ENCODE measurements at regions not wholly inside any gene's neighbourhood (a gene's known extent, or its start where the extent isn't known, plus 50 kb on each side); places are given as distances from the start of the nearest gene placed in this dataset.
"Not testable (repeated sequence)": the region's sequence is repeated elsewhere in the genome, so short reads cannot be mapped to it uniquely, and the experiment has no call there.

- DNase-seq (ENCODE audit: low read depth in 4 of 4, low spot score in 2 of 4), result peak; percentile 18 to 44 (median 34)
Observed at GRCh38 chr6:68575765-68576439, 59.2 kb upstream of the ADGRB3 start.

DNA sequence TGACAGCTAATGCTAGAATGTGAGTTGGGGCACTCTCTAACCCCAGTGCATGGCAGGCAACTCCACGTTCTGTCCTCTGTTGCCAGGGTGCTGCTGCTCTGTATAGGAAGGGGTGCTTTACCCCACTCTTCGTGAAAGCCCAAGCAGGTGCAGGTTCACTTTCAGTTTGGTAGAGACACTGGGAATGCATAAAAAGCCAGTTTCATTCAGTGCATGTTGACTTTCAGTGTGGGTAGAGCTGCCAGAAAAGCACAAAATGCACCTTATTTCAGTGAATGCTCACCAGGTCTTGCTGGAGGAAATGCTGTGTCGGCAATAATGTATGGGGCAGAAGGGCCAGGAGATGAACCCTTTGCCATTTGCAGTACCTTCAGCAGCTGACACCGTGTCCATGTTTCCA lies 62.1 kb upstream of the ADGRB3 start:
- no peak for DNase-seq (ENCODE audit: low read depth in 4 of 4, low spot score in 2 of 4)

- DNase-seq (ENCODE audit: low read depth in 4 of 4, low spot score in 2 of 4), result no peak
Observed at GRCh38 chr6:68572525-68572924, 62.6 kb upstream of the ADGRB3 start.

DNA sequence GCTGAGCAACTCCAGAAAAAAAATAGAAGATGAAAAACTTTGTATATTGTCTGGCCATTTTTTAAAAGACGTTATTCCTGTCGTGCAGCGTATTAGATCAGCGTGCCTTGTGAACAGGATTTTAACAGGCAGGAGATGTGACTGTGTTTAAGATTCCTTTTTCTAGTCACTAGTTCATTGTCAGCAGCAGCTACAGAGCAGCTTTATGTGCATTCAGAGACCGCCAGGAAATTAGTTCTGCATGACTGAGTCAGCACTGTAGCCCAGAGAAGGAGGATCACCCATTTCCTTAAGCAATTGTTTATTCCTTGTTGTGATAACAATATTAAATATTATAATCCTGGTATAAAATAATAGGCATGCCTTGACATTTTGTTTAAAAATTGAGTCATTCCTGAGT lies 75.4 kb upstream of the ADGRB3 start:
- no peak for DNase-seq (ENCODE audit: low read depth in 4 of 4, low spot score in 2 of 4)

DNA sequence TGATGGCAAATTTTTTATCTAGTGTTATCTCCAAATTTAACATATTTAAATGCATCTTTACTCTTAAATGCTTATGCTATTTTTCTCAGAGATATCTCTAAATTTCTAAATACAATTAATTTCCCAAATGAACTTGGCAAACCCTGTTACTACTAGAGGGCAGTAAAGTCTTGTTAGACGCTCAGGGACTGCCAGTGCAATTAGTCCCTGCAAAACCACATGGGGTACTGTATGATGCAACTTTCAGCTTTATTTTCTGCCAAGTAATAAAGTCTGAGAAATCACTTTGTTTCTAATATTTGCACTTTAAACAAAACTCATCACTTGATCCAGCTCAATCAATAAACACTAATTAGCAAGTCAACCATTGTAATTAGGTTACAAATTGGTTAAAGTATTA lies 76.0 kb upstream of the ADGRB3 start:
- no peak for DNase-seq (ENCODE audit: low read depth in 4 of 4, low spot score in 2 of 4)

GRCh38 chr6:68546620-68547019 lies 88.5 kb upstream of the ADGRB3 start:
- no peak for DNase-seq (ENCODE audit: low read depth in 4 of 4, low spot score in 2 of 4)

DNA sequence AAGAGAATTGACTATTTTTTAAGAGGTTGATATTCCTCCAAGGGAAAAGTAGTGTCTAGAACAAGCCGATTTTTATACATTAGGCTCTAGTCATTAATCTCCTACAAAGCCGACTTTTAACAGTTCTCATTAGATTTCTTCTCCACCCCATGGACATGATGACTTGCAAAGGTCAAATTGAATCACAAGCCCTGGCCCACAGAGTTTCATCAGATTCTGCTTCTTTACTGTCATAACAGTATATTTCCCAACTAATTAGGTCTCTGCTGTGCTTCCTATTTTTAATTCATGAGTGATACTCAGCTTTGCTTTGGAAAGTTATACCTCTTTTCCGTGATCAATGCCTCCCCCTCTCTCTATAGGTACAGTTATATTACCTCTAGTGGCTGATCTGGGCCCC lies 90.6 kb upstream of the ADGRB3 start:
- DNase-seq (ENCODE audit: low read depth in 4 of 4, low spot score in 2 of 4), result no peak

DNA sequence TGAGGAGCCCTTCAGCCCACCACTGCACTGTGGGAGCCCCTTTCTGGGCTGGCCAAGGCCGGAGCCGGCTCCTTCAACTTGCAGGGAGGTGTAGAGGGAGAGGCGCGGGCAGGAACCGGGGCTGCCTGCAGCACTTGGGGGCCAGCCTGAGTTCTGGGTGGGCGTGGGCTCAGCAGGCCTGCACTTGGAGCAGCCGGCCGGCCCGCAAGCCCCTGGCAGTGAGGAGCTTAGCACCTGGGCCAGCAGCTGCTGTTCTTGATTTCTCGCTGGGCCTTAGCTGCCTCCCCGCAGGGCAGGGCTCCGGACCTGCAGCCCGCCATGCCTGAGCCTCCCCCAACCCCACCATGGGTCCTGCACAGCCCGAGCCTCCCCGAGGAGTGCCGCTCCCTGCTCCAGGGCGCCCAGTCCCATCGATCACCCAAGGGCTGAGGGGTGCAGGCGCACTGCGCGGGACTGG lies 101.7 kb upstream of the ADGRB3 start:
- no peak for DNase-seq (ENCODE audit: low read depth in 4 of 4, low spot score in 2 of 4)

GRCh38 chr6:68527691-68528090 lies 107.4 kb upstream of the ADGRB3 start:
- no peak for DNase-seq (ENCODE audit: low read depth in 4 of 4, low spot score in 2 of 4)

DNA sequence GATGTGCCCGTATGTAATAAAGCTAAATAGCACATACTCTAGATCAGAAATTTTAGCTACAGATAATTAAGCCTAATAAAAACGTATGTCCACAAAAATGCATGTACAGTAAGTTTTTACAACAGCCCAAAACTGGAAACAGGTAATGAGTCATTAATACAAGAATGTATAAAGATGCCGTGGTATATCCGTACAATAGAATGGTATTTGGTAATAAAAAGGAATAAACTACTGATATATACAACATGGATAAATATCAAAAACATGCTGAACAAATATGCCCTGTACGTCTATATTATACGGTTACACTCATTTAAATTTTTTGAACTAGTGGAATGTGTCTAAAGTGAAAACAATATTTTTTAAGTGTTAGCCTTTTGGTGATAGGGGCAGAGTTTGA lies 128.2 kb upstream of the ADGRB3 start:
- no peak for DNase-seq (ENCODE audit: low read depth in 4 of 4, low spot score in 2 of 4)

DNA sequence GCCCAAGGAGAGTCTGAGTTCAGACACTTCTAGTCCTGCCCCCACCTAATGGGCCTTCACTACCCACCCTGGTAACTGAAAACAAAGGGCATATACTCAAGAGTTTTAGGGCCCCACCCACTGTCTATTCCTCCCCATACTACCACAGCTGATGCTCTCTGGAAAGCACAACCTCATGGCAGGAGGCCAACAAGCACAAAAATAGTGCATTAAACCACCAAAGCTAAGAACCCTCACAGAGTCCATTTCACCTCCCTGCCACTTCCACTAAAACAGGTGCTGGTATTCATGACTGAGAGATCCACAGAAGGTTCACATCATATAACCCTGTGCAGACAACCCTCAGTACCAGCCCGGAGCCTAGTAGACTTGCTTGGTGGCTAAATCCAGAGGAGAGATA lies 132.1 kb upstream of the ADGRB3 start:
- DNase-seq (ENCODE audit: low read depth in 4 of 4, low spot score in 2 of 4), result no peak

- DNase-seq (ENCODE audit: low read depth in 4 of 4, low spot score in 2 of 4), result no peak
Observed at GRCh38 chr6:68497927-68498326, 137.2 kb upstream of the ADGRB3 start.

- not testable (repeated sequence) for DNase-seq (ENCODE audit: low read depth in 4 of 4, low spot score in 2 of 4)
Observed at GRCh38 chr6:68494880-68495279, 140.2 kb upstream of the ADGRB3 start.

GRCh38 chr6:68476611-68477010 lies 158.5 kb upstream of the ADGRB3 start:
- DNase-seq (ENCODE audit: low read depth in 4 of 4, low spot score in 2 of 4), result no peak

- DNase-seq (ENCODE audit: low read depth in 4 of 4, low spot score in 2 of 4), result peak in 1 of 4 donors; percentile 6
Observed at GRCh38 chr6:68473433-68474210, 161.5 kb upstream of the ADGRB3 start.

DNA sequence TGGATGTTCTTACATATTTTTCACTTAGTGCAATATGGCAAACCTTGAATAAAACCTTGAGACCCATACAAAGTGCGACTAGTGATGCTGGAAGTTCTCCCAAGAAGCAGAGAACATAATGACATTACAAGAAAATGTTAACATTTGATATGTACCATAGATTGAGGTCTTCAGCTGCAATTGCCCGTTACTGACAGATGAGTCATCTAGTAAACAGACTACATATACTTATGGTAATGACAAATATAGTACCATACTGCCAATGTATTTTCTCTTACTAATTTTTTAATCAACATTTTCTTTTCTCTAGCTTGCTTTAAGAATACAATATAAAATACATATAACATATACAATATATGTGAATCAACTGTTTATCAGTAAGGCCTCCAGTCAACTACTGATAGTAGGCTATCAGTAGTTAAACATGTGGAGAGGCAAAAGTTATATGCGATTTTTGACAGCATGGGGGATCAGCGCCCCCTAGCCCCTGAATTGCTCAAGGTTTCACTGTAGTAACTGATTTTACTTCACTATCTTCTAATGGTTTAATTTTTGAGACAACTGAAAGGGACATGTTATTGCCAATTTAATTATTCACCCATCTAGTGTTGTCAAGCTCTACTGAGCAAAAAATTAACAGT lies 166.7 kb upstream of the ADGRB3 start:
- DNase-seq (ENCODE audit: low read depth in 4 of 4, low spot score in 2 of 4), result no peak

- DNase-seq (ENCODE audit: low read depth in 4 of 4, low spot score in 2 of 4), result no peak
Observed at GRCh38 chr6:68458447-68458846, 176.6 kb upstream of the ADGRB3 start.

DNA sequence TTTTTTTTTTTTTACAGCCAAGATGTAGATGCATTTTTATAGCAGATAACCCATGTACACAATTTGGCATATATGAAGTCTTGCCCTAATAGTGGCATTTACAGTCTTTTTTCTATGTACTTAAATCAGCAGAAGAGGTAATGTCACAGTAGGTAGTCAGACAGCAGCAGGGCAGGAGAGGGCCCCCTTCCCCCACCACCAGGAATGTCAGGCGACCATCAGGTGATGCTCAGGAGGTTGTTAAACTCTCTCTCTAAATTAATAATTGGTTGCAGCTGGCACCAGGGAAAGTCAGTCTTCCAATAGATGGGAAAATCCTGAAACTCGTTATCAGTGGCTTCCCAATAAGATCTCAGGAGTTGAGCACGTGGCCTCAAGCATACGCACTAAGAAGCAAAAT lies 188.0 kb upstream of the ADGRB3 start:
- DNase-seq (ENCODE audit: low read depth in 4 of 4, low spot score in 2 of 4), result no peak

- DNase-seq (ENCODE audit: low read depth in 4 of 4, low spot score in 2 of 4), result no peak
Observed at GRCh38 chr6:68445926-68446325, 189.2 kb upstream of the ADGRB3 start.

DNA sequence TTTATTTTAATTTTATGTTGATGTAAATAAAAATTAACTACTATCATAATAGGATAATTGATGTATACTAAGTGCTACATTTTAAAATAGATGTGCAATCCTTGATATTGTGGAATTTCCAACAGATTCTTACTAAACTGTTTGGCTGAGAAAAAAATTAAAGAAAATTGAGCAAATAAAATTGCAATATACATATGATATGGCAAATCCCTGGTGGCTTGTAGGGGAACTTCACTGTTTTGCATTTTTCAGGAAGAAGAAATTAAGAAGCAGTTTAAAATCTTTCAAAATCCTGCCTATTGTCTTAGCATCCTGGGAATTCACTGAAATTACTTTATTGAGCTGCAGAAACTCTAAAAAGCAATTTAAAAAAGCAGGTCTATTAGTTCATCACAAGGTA lies 191.4 kb upstream of the ADGRB3 start:
- DNase-seq (ENCODE audit: low read depth in 4 of 4, low spot score in 2 of 4), result no peak

DNA sequence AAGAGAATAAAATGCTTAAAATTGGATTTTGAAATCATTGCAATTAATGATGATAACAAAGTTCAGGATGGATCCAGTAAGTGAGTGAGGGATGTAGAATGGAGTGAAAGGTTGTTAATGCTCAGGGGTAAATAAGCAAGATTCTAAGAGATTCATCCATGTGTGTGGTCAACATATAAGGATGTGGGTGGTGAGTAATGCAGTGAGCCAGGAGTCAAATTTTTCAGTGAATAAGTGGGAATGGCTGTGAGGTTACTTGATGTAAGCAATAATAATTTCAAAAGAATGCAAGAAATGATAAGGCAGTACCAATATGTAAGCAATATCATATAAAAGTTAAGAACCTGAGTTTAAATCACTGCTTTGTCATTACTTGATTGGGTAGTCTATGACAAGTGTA lies 207.5 kb upstream of the ADGRB3 start:
- no peak for DNase-seq (ENCODE audit: low read depth in 4 of 4, low spot score in 2 of 4)

GRCh38 chr6:68410021-68410420 lies 225.1 kb upstream of the ADGRB3 start:
- no peak for DNase-seq (ENCODE audit: low read depth in 4 of 4, low spot score in 2 of 4)
